ENCODE measurements at regions not wholly inside any gene's neighbourhood (a gene's known extent, or its start where the extent isn't known, plus 50 kb on each side); places are given as distances from the start of the nearest gene placed in this dataset.

- BruUV-seq (replicated peaks): no TSS peak
- Histone ChIP-seq H3K27me3 (ENCODE audit: control insufficient read depth in 2 of 2, insufficient read depth in 2 of 2, low read length in 2 of 2) (no peaks in the 10 kb centered on the region), H3K9me3 (replicated peaks; ENCODE audit: control insufficient read depth, insufficient read depth, low read length) (peaks cover 10% of the 10 kb centered on the region), H2AFZ (ENCODE audit: low read depth, low read length) (no peak overlapping the region), H3K36me3 (ENCODE audit: control insufficient read depth in 2 of 2, extremely low read depth in 1 of 2, insufficient read depth in 2 of 2, low read length in 2 of 2) (no peaks in the 10 kb centered on the region), H3K4me2 (ENCODE audit: insufficient read depth, low read length) (no peak overlapping the region), H3K27ac (ENCODE audit: insufficient read depth, low read depth, low read length) (no peak overlapping the region), H3K9me1 (replicated peaks; ENCODE audit: control insufficient read depth, extremely low read depth, insufficient read depth, low read length) (no peaks in the 10 kb centered on the region), H4K20me1 (replicated peaks; ENCODE audit: control insufficient read depth, extremely low read depth, insufficient read depth, low read length) (no peaks in the 10 kb centered on the region), H3K4me3 (replicated peaks in 1 of 3; ENCODE audit: insufficient read depth in 1 of 3, low read depth in 1 of 3, low read length in 3 of 3) (no peak overlapping the region), H3K9ac (replicated peaks; ENCODE audit: extremely low read depth, insufficient read depth, low read length) (no peak overlapping the region), H3K4me1 (ENCODE audit: control insufficient read depth, extremely low read depth, insufficient read depth, low read length) (no peaks in the 10 kb centered on the region), H3K79me2 (ENCODE audit: control insufficient read depth, insufficient read depth, low read length) (no peaks in the 10 kb centered on the region)
- intact Hi-C loops (cut with micrococcal nuclease): no loop called here
- ChIA-PET CTCF (no interaction called here), POLR2A (no interaction called here)
- TF ChIP-seq CTCF (IDR thresholded peaks at IDR 0.05; ENCODE audit: extremely low read depth in 1 of 2, insufficient read depth in 1 of 2, low read depth in 1 of 2, low read length in 2 of 2) (no peak), JUN (IDR thresholded peaks at IDR 0.05; ENCODE audit: borderline replicate concordance, insufficient read depth, insufficient read length, low read depth) (no peak), FOS (IDR thresholded peaks at IDR 0.05; ENCODE audit: borderline replicate concordance, insufficient read depth, low read length) (no peak), GATA2 (IDR thresholded peaks at IDR 0.05; ENCODE audit: insufficient read depth, insufficient read length, low read depth, low read length) (no peak)
- DNase-seq (ENCODE audit: low read depth, low spot score) (no peak), FAIRE-seq (no peak)
- dilution Hi-C loops (cut with MboI; ENCODE audit: extremely low pct_ligation_motif_present, low sequenced_read_pairs): no loop called here
Measured at GRCh38 chr22:34951212-34951611, 114.7 kb upstream of the ISX start.

DNA sequence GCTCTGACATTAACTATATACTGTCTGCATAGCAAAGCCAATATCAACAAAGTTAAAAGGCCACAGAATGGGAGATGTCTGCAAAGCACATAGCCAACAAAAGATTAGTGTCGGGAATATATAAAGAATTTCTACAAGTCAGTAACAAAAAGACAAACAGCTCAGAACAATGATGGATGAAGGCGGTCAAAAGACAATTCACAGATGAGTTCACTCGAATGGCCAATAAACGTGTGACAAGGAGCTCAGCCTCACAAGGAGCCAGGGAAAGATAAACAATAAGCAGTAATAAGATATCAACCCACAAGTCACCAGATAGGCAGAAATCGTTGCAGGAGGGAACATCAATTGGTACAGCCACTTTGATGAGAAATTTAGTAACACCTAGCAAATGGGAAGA is 106.0 kb upstream of the ISX start:
- Histone ChIP-seq H3K9ac (replicated peaks; ENCODE audit: extremely low read depth, insufficient read depth, low read length) (no peak overlapping the region), H3K4me3 (replicated peaks in 1 of 3; ENCODE audit: insufficient read depth in 1 of 3, low read depth in 1 of 3, low read length in 3 of 3) (no peak overlapping the region), H3K4me2 (ENCODE audit: insufficient read depth, low read length) (no peak overlapping the region), H4K20me1 (replicated peaks; ENCODE audit: control insufficient read depth, extremely low read depth, insufficient read depth, low read length) (no peaks in the 10 kb centered on the region), H3K36me3 (ENCODE audit: control insufficient read depth in 2 of 2, extremely low read depth in 1 of 2, insufficient read depth in 2 of 2, low read length in 2 of 2) (no peaks in the 10 kb centered on the region), H3K79me2 (ENCODE audit: control insufficient read depth, insufficient read depth, low read length) (no peaks in the 10 kb centered on the region), H3K27me3 (ENCODE audit: control insufficient read depth in 2 of 2, insufficient read depth in 2 of 2, low read length in 2 of 2) (no peaks in the 10 kb centered on the region), H3K27ac (ENCODE audit: insufficient read depth, low read depth, low read length) (no peak overlapping the region), H3K4me1 (ENCODE audit: control insufficient read depth, extremely low read depth, insufficient read depth, low read length) (no peaks in the 10 kb centered on the region), H2AFZ (ENCODE audit: low read depth, low read length) (no peak overlapping the region), H3K9me1 (replicated peaks; ENCODE audit: control insufficient read depth, extremely low read depth, insufficient read depth, low read length) (no peaks in the 10 kb centered on the region), H3K9me3 (replicated peaks; ENCODE audit: control insufficient read depth, insufficient read depth, low read length) (peaks cover 5% of the 10 kb centered on the region)
- POLR2A ChIA-PET: no interaction called here
- no TSS peak for BruUV-seq (replicated peaks)
- TF ChIP-seq JUN (IDR thresholded peaks at IDR 0.05; ENCODE audit: borderline replicate concordance, insufficient read depth, insufficient read length, low read depth): no peak
- no peak for TF ChIP-seq EZH2 (IDR thresholded peaks at IDR 0.05; ENCODE audit: borderline replicate concordance, low read depth, low read length, severe bottlenecking)
- no peak for TF ChIP-seq POLR2AphosphoS5 (IDR thresholded peaks at IDR 0.05; ENCODE audit: insufficient read depth, low read depth, low read length)
- TF ChIP-seq FOS (IDR thresholded peaks at IDR 0.05; ENCODE audit: borderline replicate concordance, insufficient read depth, low read length): no peak
- TF ChIP-seq MAX (IDR thresholded peaks at IDR 0.05; ENCODE audit: insufficient read depth, insufficient read length): no peak
- no peak for TF ChIP-seq POLR2A (IDR thresholded peaks at IDR 0.05; ENCODE audit: low read depth, low read length)
- no peak for TF ChIP-seq GATA2 (IDR thresholded peaks at IDR 0.05; ENCODE audit: insufficient read depth, insufficient read length, low read depth, low read length)
- no peak for TF ChIP-seq CTCF (IDR thresholded peaks at IDR 0.05; ENCODE audit: extremely low read depth in 1 of 2, insufficient read depth in 1 of 2, low read depth in 1 of 2, low read length in 2 of 2)
- FAIRE-seq (no peak), DNase-seq (ENCODE audit: low read depth, low spot score) (no peak)
- intact Hi-C loops (cut with micrococcal nuclease): no loop called here
- dilution Hi-C loops (cut with MboI; ENCODE audit: extremely low pct_ligation_motif_present, low sequenced_read_pairs): no loop called here
- CTCF ChIA-PET: no interaction called here

Measured in endothelial cell of umbilical vein (primary cell).